ENCODE measurements at regions not wholly inside any gene's neighbourhood (a gene's known extent, or its start where the extent isn't known, plus 50 kb on each side); places are given as distances from the start of the nearest gene placed in this dataset.

- no peak for TF ChIP-seq CTCF (conservative IDR thresholded peaks at IDR 0.05; ENCODE audit: low read depth, low read length)
- DNase-seq (ENCODE audit: low read depth), result no peak
- no peak overlapping the region for H3K4me3 ChIP-seq (ENCODE audit: low read length)
Measured at GRCh38 chr12:90871726-90872096, 83.3 kb downstream of the CCER1 start.

DNA sequence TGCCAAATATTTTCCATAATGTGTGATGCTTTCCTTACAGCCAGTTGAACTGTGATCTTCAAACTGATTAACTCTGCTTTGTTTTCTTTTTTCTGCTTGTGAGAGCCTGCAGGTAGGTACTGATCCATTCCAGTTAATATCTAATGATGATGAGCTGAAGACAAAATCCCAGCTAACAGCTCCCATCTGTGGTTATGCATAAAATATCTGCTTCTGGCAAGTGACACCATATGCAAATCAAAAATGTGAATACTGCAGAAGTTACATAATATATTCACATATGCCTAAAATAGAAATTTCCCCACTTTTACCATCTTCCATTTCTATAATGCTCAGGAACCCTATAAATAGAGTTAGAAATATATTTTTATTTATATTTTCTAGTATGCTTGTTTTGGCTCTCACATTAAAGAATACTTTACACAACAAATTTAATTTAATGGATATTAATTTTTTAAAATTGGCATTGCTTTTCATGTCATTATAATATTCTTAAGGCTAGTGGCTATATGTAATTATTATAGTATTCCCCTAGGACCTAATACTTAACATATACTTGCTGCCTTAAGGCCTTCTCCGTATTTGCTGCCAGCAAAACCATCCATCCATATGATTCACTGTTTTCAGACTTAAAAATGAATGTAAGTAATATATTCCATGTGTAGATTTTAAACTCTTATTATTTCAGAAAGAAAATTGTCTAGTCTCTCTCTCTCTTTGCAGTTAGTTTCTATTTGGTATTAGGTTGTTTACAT, 83.8 kb downstream of the CCER1 start:
- no peak overlapping the region for H3K4me3 ChIP-seq (ENCODE audit: low read length)
- DNase-seq (ENCODE audit: low read depth), result no peak
- no peak for TF ChIP-seq CTCF (conservative IDR thresholded peaks at IDR 0.05; ENCODE audit: low read depth, low read length)

GRCh38 chr12:90868626-90869025, 86.3 kb downstream of the CCER1 start:
- no peak overlapping the region for H3K4me3 ChIP-seq (ENCODE audit: low read length)
- no peak for TF ChIP-seq CTCF (conservative IDR thresholded peaks at IDR 0.05; ENCODE audit: low read depth, low read length)
- no peak for DNase-seq (ENCODE audit: low read depth)

- no peak for TF ChIP-seq CTCF (conservative IDR thresholded peaks at IDR 0.05; ENCODE audit: low read depth, low read length)
- no peak for DNase-seq (ENCODE audit: low read depth)
- no peak overlapping the region for H3K4me3 ChIP-seq (ENCODE audit: low read length)
Measured at GRCh38 chr12:90859591-90859990, 95.4 kb downstream of the CCER1 start.

- TF ChIP-seq CTCF (conservative IDR thresholded peaks at IDR 0.05; ENCODE audit: low read depth, low read length), result no peak
- H3K4me3 ChIP-seq (ENCODE audit: low read length), result no peak overlapping the region
- peak; percentile 84 for DNase-seq (ENCODE audit: low read depth)
Measured at GRCh38 chr12:90858252-90858651, 96.7 kb downstream of the CCER1 start.

DNA sequence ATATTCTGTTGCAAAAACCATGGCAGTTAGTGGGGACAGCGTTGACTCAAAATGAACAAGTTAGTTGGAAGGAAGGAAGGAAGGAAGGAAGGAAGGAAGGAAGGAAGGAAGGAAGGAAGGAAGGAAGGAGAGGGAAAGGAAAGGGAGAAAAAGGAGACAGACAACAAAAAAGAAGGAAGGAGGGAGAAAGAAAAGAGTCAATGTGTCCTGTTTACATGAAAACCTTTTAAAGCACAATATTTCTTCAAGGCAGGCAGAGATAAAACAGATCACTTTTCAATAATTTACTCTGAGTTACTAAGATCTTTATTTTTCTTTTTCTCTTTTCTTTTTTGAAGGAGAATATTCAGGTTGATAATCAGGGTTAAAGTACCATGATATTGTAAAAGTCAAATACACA, 99.4 kb downstream of the CCER1 start:
- DNase-seq (ENCODE audit: low read depth), result no peak
- no peak overlapping the region for H3K4me3 ChIP-seq (ENCODE audit: low read length)
- no peak for TF ChIP-seq CTCF (conservative IDR thresholded peaks at IDR 0.05; ENCODE audit: low read depth, low read length)

GRCh38 chr12:90854136-90854689, 100.8 kb downstream of the CCER1 start:
- TF ChIP-seq CTCF (conservative IDR thresholded peaks at IDR 0.05; ENCODE audit: low read depth, low read length), result peak; percentile 84
- no peak for DNase-seq (ENCODE audit: low read depth)
- H3K4me3 ChIP-seq (ENCODE audit: low read length), result no peak overlapping the region

Measured in retinal pigment epithelial cell (primary cell).